AG09309 (cell line): ENCODE measurements at regions not wholly inside any gene's neighbourhood (a gene's known extent, or its start where the extent isn't known, plus 50 kb on each side); places are given as distances from the start of the nearest gene placed in this dataset.
"Not testable (repeated sequence)": the region's sequence is repeated elsewhere in the genome, so short reads cannot be mapped to it uniquely, and the experiment has no call there.

Source experiments
- DNase-seq: peaks from one replicate; pipeline ENCODE4 v3.0.0-alpha.2; 2010; ENCODE audit warnings: low read depth
- H3K4me3 ChIP-seq: 2 replicates; pipeline ENCODE4 v1.5.1; 2011; ENCODE audit warnings: mild to moderate bottlenecking, low read depth, low read length, moderate library complexity; ENCODE audit not compliant: control insufficient read depth
- CTCF ChIP-seq: IDR thresholded peaks from 2 replicates; pipeline ENCODE4 v1.5.1; 2011; ENCODE audit warnings: mild to moderate bottlenecking, low read depth, low read length, inconsistent platforms; ENCODE audit not compliant: insufficient read depth, control insufficient read depth; ENCODE audit errors: missing control alignments

DNA sequence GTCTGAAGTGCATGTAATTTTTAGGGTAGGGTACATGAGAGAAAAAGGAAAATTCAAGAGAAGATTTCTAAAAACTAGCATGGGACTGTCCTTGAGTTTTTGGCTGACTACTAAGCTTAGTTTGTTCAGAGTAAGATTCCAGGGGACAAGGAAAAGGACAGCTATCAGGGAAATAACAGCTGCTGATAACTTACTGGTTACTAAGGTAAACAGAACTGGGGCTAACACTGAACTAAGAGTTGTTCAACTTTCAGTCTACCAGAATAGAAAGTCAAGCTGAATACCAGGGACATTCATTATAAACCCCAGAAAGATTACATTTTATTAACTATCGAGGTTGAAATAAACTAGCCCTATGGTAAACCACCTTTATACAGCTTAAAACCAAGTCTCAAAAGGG is 261.8 kb upstream of the CYRIA start:
- DNase-seq = no peak
- H3K4me3 ChIP-seq = no peak overlapping the region
- no peak for TF ChIP-seq CTCF

- no peak for DNase-seq
- TF ChIP-seq CTCF = no peak
- no peak overlapping the region for H3K4me3 ChIP-seq
These were observed 259.5 kb upstream of the CYRIA start for GRCh38 chr2:16925145-16925544.

DNA sequence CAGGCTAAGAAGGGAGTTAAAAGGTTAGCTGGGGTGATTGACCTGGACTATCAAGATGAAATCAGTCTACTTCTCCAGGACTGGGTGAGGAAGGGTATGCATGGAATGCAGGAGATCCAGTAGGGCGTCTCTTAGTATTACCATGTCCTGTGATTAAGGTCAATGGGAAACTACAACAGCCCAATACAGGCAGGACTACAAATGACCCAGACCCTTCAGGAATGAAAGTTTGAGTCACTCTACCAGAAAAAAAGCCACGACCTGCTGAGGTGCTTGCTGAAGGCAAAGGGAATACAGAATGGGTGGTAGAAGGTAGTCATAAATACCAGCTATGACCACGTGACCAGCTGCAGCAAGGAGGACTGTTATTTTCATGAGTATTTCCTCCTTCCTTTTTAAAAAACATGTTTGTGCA is 249.7 kb upstream of the CYRIA start:
- not testable (repeated sequence) for H3K4me3 ChIP-seq, DNase-seq

- no peak for DNase-seq
These were observed 246.1 kb upstream of the CYRIA start for GRCh38 chr2:16911746-16912145.

DNA sequence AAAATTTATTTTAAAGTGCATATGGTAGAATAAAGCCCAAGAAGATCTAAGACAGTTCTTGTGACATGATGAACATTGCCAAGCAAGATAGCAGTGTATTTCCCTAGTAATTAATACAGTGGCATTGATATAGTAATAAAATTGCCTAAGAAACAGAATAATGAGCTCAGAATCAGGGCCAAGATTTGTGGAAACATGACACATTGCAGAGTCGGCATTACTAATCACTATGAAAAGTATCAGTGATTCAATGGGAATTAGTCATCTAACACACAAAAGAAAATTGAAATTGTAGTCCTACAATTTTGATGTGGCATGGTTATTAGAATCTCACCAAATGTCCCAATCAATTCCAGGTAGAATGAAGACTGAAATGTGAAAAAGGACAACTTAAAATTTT is 243.0 kb upstream of the CYRIA start:
- peak; percentile 1 for DNase-seq
- no peak overlapping the region for H3K4me3 ChIP-seq
- no peak for TF ChIP-seq CTCF

More at GRCh38 chr2:16911746-16912145, 246.1 kb upstream of the CYRIA start:
- H3K4me3 ChIP-seq = no peak overlapping the region
- no peak for TF ChIP-seq CTCF

- no peak overlapping the region for H3K4me3 ChIP-seq
- DNase-seq = no peak
- TF ChIP-seq CTCF = no peak
These were observed 242.1 kb upstream of the CYRIA start for GRCh38 chr2:16907645-16908282.

GRCh38 chr2:16905325-16905724 is 239.7 kb upstream of the CYRIA start:
- DNase-seq, H3K4me3 ChIP-seq: not testable (repeated sequence)

GRCh38 chr2:16900405-16901025 is 234.9 kb upstream of the CYRIA start:
- peak; percentile 21 for TF ChIP-seq CTCF
- no peak for DNase-seq
- H3K4me3 ChIP-seq = no peak overlapping the region
